ENCODE measurements at regions not wholly inside any gene's neighbourhood (a gene's known extent, or its start where the extent isn't known, plus 50 kb on each side); places are given as distances from the start of the nearest gene placed in this dataset.

DNA sequence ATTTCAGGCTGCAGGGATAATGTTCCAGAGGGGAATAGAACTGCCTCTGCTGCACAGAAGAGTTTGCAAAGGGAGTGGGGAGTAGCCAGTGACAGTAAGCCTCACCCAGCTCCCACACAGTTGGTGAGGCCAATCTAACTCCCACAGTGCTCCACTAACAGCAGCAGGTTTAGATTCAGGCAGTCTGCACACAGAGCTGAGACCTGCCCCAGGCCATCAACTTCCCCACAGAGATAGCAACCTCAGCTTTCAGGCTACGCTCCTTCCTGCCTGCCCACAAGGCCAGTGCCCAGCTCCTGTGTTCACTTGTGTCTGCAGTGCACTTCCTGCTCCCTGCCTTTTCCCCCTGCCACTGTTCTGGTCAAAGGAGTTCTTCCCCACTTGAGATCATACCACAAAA lies 107.5 kb downstream of the TBC1D30 start:
- TF ChIP-seq NFIC (IDR thresholded peaks at IDR 0.05) = no peak
- TF ChIP-seq, protein P1, sequence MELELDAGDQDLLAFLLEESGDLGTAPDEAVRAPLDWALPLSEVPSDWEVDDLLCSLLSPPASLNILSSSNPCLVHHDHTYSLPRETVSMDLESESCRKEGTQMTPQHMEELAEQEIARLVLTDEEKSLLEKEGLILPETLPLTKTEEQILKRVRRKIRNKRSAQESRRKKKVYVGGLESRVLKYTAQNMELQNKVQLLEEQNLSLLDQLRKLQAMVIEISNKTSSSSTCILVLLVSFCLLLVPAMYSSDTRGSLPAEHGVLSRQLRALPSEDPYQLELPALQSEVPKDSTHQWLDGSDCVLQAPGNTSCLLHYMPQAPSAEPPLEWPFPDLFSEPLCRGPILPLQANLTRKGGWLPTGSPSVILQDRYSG (tag; conservative IDR thresholded peaks at IDR 0.05; ENCODE audit: low read depth) = no peak
- TF ChIP-seq HNRNPLL (IDR thresholded peaks at IDR 0.05; ENCODE audit: low read depth, low read length, poor library complexity, severe bottlenecking) = no peak
- no peak for TF ChIP-seq ZNF133 (CRISPR knock-in tag; IDR thresholded peaks at IDR 0.05)
- no peak for TF ChIP-seq ZNF77 (CRISPR knock-in tag; IDR thresholded peaks at IDR 0.05)
- TF ChIP-seq IRF1 (CRISPR knock-in tag; IDR thresholded peaks at IDR 0.05; ENCODE audit: borderline replicate concordance) = no peak
- TF ChIP-seq POLR2A (conservative IDR thresholded peaks at IDR 0.05) = no peak
- TF ChIP-seq POLR2AphosphoS5 (IDR thresholded peaks at IDR 0.05; ENCODE audit: control insufficient read depth, insufficient read depth, low read depth, low read length) = no peak

Data from K562 (cell line).